Ascending aorta (tissue), 2 donors: ENCODE measurements at regions not wholly inside any gene's neighbourhood (a gene's known extent, or its start where the extent isn't known, plus 50 kb on each side); places are given as distances from the start of the nearest gene placed in this dataset.

Experiments used
- DNase-seq, 2 donors: peaks; one replicate each; pipeline ENCODE4 v3.0.0-alpha.2; 2019; ENCODE audit warnings: low spot score in 2 of 2
- H3K27ac ChIP-seq, 2 donors: fragments of 200-600 bp; sonication (generic); one replicate each; pipeline ENCODE4 v1.5.1; 2016 to 2017; ENCODE audit warnings: mild to moderate bottlenecking in 1 of 2
- H3K27me3 ChIP-seq: fragments of 200-600 bp; sonication (generic); one replicate; pipeline ENCODE4 v1.5.1; 2017
- H3K36me3 ChIP-seq, 2 donors: fragments of 200-600 bp; sonication (generic); one replicate each; pipeline ENCODE4 v1.5.1; 2016
- H3K4me1 ChIP-seq, 2 donors: fragments of 200-600 bp; sonication (generic); one replicate each; pipeline ENCODE4 v1.5.1; 2016 to 2017; ENCODE audit warnings: mild to moderate bottlenecking in 1 of 2
- H3K4me3 ChIP-seq, 2 donors: fragments of 200-600 bp; sonication (generic); one replicate each; pipeline ENCODE4 v1.5.1; 2016 to 2017; ENCODE audit warnings: mild to moderate bottlenecking in 1 of 2
- H3K9me3 ChIP-seq, 2 donors: fragments of 200-600 bp; sonication (generic); one replicate each; pipeline ENCODE4 v1.5.1; 2016
- CTCF ChIP-seq, 3 experiments: fragments of 200-600 bp in 2 of 3; fragments of 450-650 bp in 1 of 3; sonication (generic) in 2 of 3; IDR thresholded peaks; one replicate each; pipeline ENCODE4 v1.5.1; 2016 to 2019; ENCODE audit warnings: antibody characterized with exemption in 3 of 3, mild to moderate bottlenecking in 1 of 3, moderate library complexity in 1 of 3
- intact Hi-C: fragments of 100-400 bp; cut with DNase I; formaldehyde crosslinking; loops from one replicate; pipeline ENCODE4 v1.15.1; 2023

- no peaks in the 10 kb centered on the region for H3K4me1 ChIP-seq
- TF ChIP-seq CTCF (IDR thresholded peaks at IDR 0.05) = no peak
- H3K27ac ChIP-seq = no peak overlapping the region
- no peak overlapping the region for H3K4me3 ChIP-seq
- no peaks in the 10 kb centered on the region for H3K9me3 ChIP-seq
- no peaks in the 10 kb centered on the region for H3K36me3 ChIP-seq
- no peak for DNase-seq
- intact Hi-C loops = no loop called here
- H3K27me3 ChIP-seq = no peaks in the 10 kb centered on the region
These were observed 355.2 kb upstream of the RASGEF1B start for GRCh38 chr4:81826817-81827424.

GRCh38 chr4:81826335-81826734 is 354.6 kb upstream of the RASGEF1B start:
- TF ChIP-seq CTCF (IDR thresholded peaks at IDR 0.05) = no peak
- no peaks in the 10 kb centered on the region for H3K4me1 ChIP-seq
- no peak overlapping the region for H3K27ac ChIP-seq
- no peaks in the 10 kb centered on the region for H3K9me3 ChIP-seq
- no peaks in the 10 kb centered on the region for H3K36me3 ChIP-seq
- no peak overlapping the region for H3K4me3 ChIP-seq
- DNase-seq = no peak
- no peaks in the 10 kb centered on the region for H3K27me3 ChIP-seq
- intact Hi-C loops = no loop called here

- Histone ChIP-seq H3K4me1 (no peaks in the 10 kb centered on the region), H3K27ac (no peak overlapping the region), H3K9me3 (no peaks in the 10 kb centered on the region), H3K27me3 (no peaks in the 10 kb centered on the region), H3K36me3 (no peaks in the 10 kb centered on the region), H3K4me3 (no peak overlapping the region)
- DNase-seq = no peak
- intact Hi-C loops = no loop called here
- TF ChIP-seq CTCF (IDR thresholded peaks at IDR 0.05) = no peak
These were observed 346.7 kb upstream of the RASGEF1B start for GRCh38 chr4:81818385-81818920.

- no peak overlapping the region for H3K27ac ChIP-seq
- H3K4me1 ChIP-seq = no peaks in the 10 kb centered on the region
- intact Hi-C loops = no loop called here
These were observed 344.5 kb upstream of the RASGEF1B start for GRCh38 chr4:81816031-81816761.

GRCh38 chr4:81814987-81815541 is 343.4 kb upstream of the RASGEF1B start:
- TF ChIP-seq CTCF (IDR thresholded peaks at IDR 0.05) = no peak
- no peaks in the 10 kb centered on the region for H3K4me1 ChIP-seq
- no peaks in the 10 kb centered on the region for H3K9me3 ChIP-seq
- H3K27me3 ChIP-seq = no peaks in the 10 kb centered on the region
- peak overlapping the region in 1 of 2 donors; percentile 58 for H3K27ac ChIP-seq
- peak in 1 of 2 donors; percentile 67 for DNase-seq
- no peaks in the 10 kb centered on the region for H3K36me3 ChIP-seq
- no peak overlapping the region for H3K4me3 ChIP-seq
- intact Hi-C loops = no loop called here

More at GRCh38 chr4:81816031-81816761, 344.5 kb upstream of the RASGEF1B start:
- no peak for TF ChIP-seq CTCF (IDR thresholded peaks at IDR 0.05)
- Histone ChIP-seq H3K9me3 (no peaks in the 10 kb centered on the region), H3K4me3 (no peak overlapping the region), H3K36me3 (no peaks in the 10 kb centered on the region), H3K27me3 (no peaks in the 10 kb centered on the region)
- no peak for DNase-seq
